GM12878 (cell line): ENCODE measurements at regions not wholly inside any gene's neighbourhood (a gene's known extent, or its start where the extent isn't known, plus 50 kb on each side); places are given as distances from the start of the nearest gene placed in this dataset.

Experiments used
- ATAC-seq: fragments of 200-7000 bp; cut with Tn5 transposase; 3 replicates; pipeline ENCODE4 v1.9.1; 2020; ENCODE audit warnings: mild to moderate bottlenecking, moderate library complexity
- BruUV-seq: library from RNA; stranded (reverse); fragments of 400-500 nt; replicated peaks from 2 replicates; lab custom pipeline; 2021; lab: Mats Ljungman, UMichigan
- CTCF ChIA-PET: fragments of 300-600 bp; sonication (Branson Sonifier 250); formaldehyde crosslinking; extraction: SDS; loops from one replicate; lab custom pipeline; 2021; ENCODE audit warnings: inconsistent platforms; lab: Yijun Ruan, JAX
- POLR2A ChIA-PET: fragments of 350-600 bp; formaldehyde crosslinking; extraction: SDS; loops from one replicate; lab custom pipeline; 2021; ENCODE audit warnings: inconsistent platforms; lab: Charles Lee
- RAD21 ChIA-PET: fragments of 300-600 bp; sonication (Branson Sonifier 250); formaldehyde crosslinking; loops from one replicate; lab custom pipeline; 2023; ENCODE audit warnings: antibody characterized with exemption; ENCODE audit not compliant: unreplicated experiment; lab: Charles Lee
- SMC1A ChIA-PET: fragments of 300-600 bp; sonication (Branson Sonifier 250); formaldehyde crosslinking; loops from one replicate; lab custom pipeline; 2023; ENCODE audit not compliant: unreplicated experiment, uncharacterized antibody; lab: Charles Lee
- DNase-seq: peaks from one replicate; pipeline ENCODE4 v3.0.0-alpha.2; 2011; ENCODE audit warnings: low read depth, low spot score
- FAIRE-seq: peaks from 3 replicates; lab custom pipeline; 2011; peaks lifted over from hg19 to GRCh38; lab: Jason Lieb, UNC
- H2AFZ ChIP-seq: 2 replicates; pipeline ENCODE4 v1.6.0; 2011; ENCODE audit warnings: low read depth, low read length, control low read depth; ENCODE audit not compliant: control insufficient read depth
- H3K27ac ChIP-seq: 2 replicates; pipeline ENCODE4 v1.5.1; 2011; ENCODE audit warnings: control low read depth; ENCODE audit not compliant: control insufficient read depth, insufficient read depth
- H3K27me3 ChIP-seq, 2 experiments: replicated peaks in 1 of 2; 2 replicates each; pipeline versions ENCODE4 v1.6.0 to v1.6.1; 2011; ENCODE audit warnings: low read length in 1 of 2; ENCODE audit not compliant: control insufficient read depth in 2 of 2, insufficient read depth in 2 of 2
- H3K36me3 ChIP-seq, 2 experiments: 2 replicates each; pipeline ENCODE4 v1.5.1; 2011; ENCODE audit warnings: low read length in 1 of 2; ENCODE audit not compliant: control insufficient read depth in 2 of 2, insufficient read depth in 2 of 2
- H3K4me1 ChIP-seq: 2 replicates; pipeline ENCODE4 v1.6.1; 2011; ENCODE audit warnings: mild to moderate bottlenecking, low read length, moderate library complexity, mixed read lengths; ENCODE audit not compliant: control insufficient read depth, insufficient read depth
- H3K4me2 ChIP-seq: 2 replicates; pipeline ENCODE4 v1.6.0; 2011; ENCODE audit warnings: control low read depth; ENCODE audit not compliant: control insufficient read depth, insufficient read depth
- H3K4me3 ChIP-seq: fragments of 200-600 bp; sonication (generic); 2 replicates; pipeline ENCODE4 v1.5.1; 2016
- H3K79me2 ChIP-seq: 2 replicates; pipeline ENCODE4 v1.6.0; 2011; ENCODE audit warnings: low read length; ENCODE audit not compliant: control insufficient read depth, insufficient read depth
- H3K9ac ChIP-seq: 2 replicates; pipeline ENCODE4 v1.8.0; 2011; ENCODE audit warnings: low read length, control low read depth, mixed read lengths; ENCODE audit not compliant: control insufficient read depth, insufficient read depth
- H3K9me3 ChIP-seq: replicated peaks from 3 replicates; pipeline ENCODE4 v1.5.1; 2011; ENCODE audit warnings: mild to moderate bottlenecking, low read length; ENCODE audit not compliant: control insufficient read depth, insufficient read depth
- H4K20me1 ChIP-seq: 2 replicates; pipeline ENCODE4 v1.6.0; 2011; ENCODE audit not compliant: control insufficient read depth, insufficient read depth
- ATF7 ChIP-seq: fragments of 450-650 bp; IDR thresholded peaks from 2 replicates; pipeline ENCODE4 v1.6.1; 2016; ENCODE audit warnings: low read depth, mild to moderate bottlenecking
- BCL11A ChIP-seq: IDR thresholded peaks from 2 replicates; pipeline ENCODE4 v1.6.1; 2011; ENCODE audit warnings: low read depth, low read length
- BMI1 ChIP-seq: fragments of 450-650 bp; IDR thresholded peaks from 2 replicates; pipeline ENCODE4 v1.6.1; 2016; ENCODE audit warnings: mild to moderate bottlenecking, moderate library complexity, borderline replicate concordance
- CREB1 ChIP-seq: IDR thresholded peaks from 2 replicates; pipeline ENCODE4 v1.6.1; 2012; ENCODE audit warnings: low read depth, mild to moderate bottlenecking, inconsistent platforms
- CREM ChIP-seq: IDR thresholded peaks from 2 replicates; pipeline ENCODE4 v1.6.1; 2014; ENCODE audit warnings: antibody characterized with exemption, low read depth
- EED ChIP-seq: sonication (generic); IDR thresholded peaks from 2 replicates; pipeline ENCODE4 v1.6.1; 2016; ENCODE audit warnings: antibody characterized with exemption, low read depth
- HDAC6 ChIP-seq: fragments of 200-600 bp; sonication (generic); IDR thresholded peaks from one replicate; pipeline ENCODE4 v1.8.0; 2017; ENCODE audit warnings: antibody characterized with exemption; ENCODE audit not compliant: unreplicated experiment
- MAX ChIP-seq: IDR thresholded peaks from 2 replicates; pipeline ENCODE4 v1.6.1; 2012; ENCODE audit warnings: low read depth, low read length, improper control_type of control experiment
- MEF2B ChIP-seq: fragments of 450-650 bp; IDR thresholded peaks from 2 replicates; pipeline ENCODE4 v1.6.1; 2018; ENCODE audit warnings: mild to moderate bottlenecking, moderate library complexity; ENCODE audit not compliant: partially characterized antibody, poor library complexity, severe bottlenecking
- PAX8 ChIP-seq: fragments of 450-650 bp; IDR thresholded peaks from 2 replicates; pipeline ENCODE4 v1.6.1; 2017; ENCODE audit warnings: mild to moderate bottlenecking, moderate library complexity
- PKNOX1 ChIP-seq: fragments of 450-650 bp; IDR thresholded peaks from 2 replicates; pipeline ENCODE4 v1.6.1; 2016; ENCODE audit warnings: mild to moderate bottlenecking
- RAD21 ChIP-seq: IDR thresholded peaks from 2 replicates; pipeline ENCODE4 v1.6.1; 2011; ENCODE audit warnings: mild to moderate bottlenecking, low read depth, low read length, moderate library complexity; ENCODE audit not compliant: insufficient read depth
- RELB ChIP-seq: fragments of 450-650 bp; IDR thresholded peaks from 2 replicates; pipeline ENCODE4 v1.6.1; 2017; ENCODE audit warnings: low read depth, mild to moderate bottlenecking, moderate library complexity
- SRF ChIP-seq, 2 experiments: IDR thresholded peaks; 2 replicates each; pipeline ENCODE4 v1.6.1; 2011; ENCODE audit warnings: low read depth in 2 of 2, low read length in 2 of 2, mild to moderate bottlenecking in 1 of 2, moderate library complexity in 1 of 2
- YY1 ChIP-seq: IDR thresholded peaks from 2 replicates; pipeline ENCODE4 v1.6.1; 2011; ENCODE audit warnings: low read depth, mild to moderate bottlenecking, low read length
- ZBTB40 ChIP-seq: fragments of 450-650 bp; IDR thresholded peaks from 2 replicates; pipeline ENCODE4 v1.6.1; 2016; ENCODE audit warnings: mild to moderate bottlenecking, moderate library complexity, borderline replicate concordance
- ZNF217 ChIP-seq: fragments of 450-650 bp; IDR thresholded peaks from 2 replicates; pipeline ENCODE4 v1.6.1; 2017; ENCODE audit warnings: antibody characterized with exemption, mild to moderate bottlenecking
- ZNF24 ChIP-seq: fragments of 450-650 bp; IDR thresholded peaks from 2 replicates; pipeline ENCODE4 v1.6.1; 2017; ENCODE audit warnings: antibody characterized with exemption, mild to moderate bottlenecking
- ZNF384 ChIP-seq: IDR thresholded peaks from 2 replicates; pipeline ENCODE4 v1.6.1; 2012; ENCODE audit warnings: low read depth, mild to moderate bottlenecking, low read length, improper control_type of control experiment, borderline replicate concordance
- WGBS: methylation state at CpG from one replicate; pipeline ENCODE4 v1.1.6; 2016; ENCODE audit warnings: low lambda C conversion rate; ENCODE audit not compliant: insufficient replicate concordance, insufficient coverage; ENCODE audit errors: missing lambda C conversion rate; 5-methylcytosine and 5-hydroxymethylcytosine counted together
- in situ Hi-C: fragments of 300-500 bp; cut with MboI; formaldehyde crosslinking; loops from 9 replicates; pipeline ENCODE4 v1.14.3; 2018; ENCODE audit warnings: mixed read lengths
- intact Hi-C: fragments of 100-400 bp; cut with micrococcal nuclease; formaldehyde crosslinking; loops from one replicate; pipeline ENCODE4 v1.14.2; 2022; ENCODE audit not compliant: unreplicated experiment

- peak; percentile 52 for DNase-seq
- peak; percentile 49 for FAIRE-seq
- SMC1A ChIA-PET, result interaction anchor here (1.0 to 1.2 kb wide), 2 partner anchors 14 to 24 kb away, joined by 3 to 6 read pairs; no protein-coding TSS in a partner anchor
- no peaks in the 10 kb centered on the region for H3K36me3 ChIP-seq
- peak overlapping the region; percentile 26 for H2AFZ ChIP-seq
- H3K4me1 ChIP-seq, result peaks cover 24% of the 10 kb centered on the region
- H3K4me2 ChIP-seq, result peak overlapping the region; percentile 56
- H3K9ac ChIP-seq, result no peak overlapping the region; the same call in 1 of the 2 replicates
- H3K79me2 ChIP-seq, result no peaks in the 10 kb centered on the region
- in situ Hi-C loops (no loop called here), intact Hi-C loops (loop anchor here (5.0 to 10.0 kb wide), 2 partner anchors 37 to 264 kb away; partner anchors contain the start of gene DSG2)
- RAD21 ChIA-PET, result interaction anchor here (1.2 kb wide), 1 partner anchor 15 kb away, joined by 4 read pairs; no protein-coding TSS in a partner anchor
- POLR2A ChIA-PET, result no interaction called here
- peak; percentile 91 for ATAC-seq
- no peaks in the 10 kb centered on the region; the same call in 2 of the 3 replicates for H3K9me3 ChIP-seq
- H3K27ac ChIP-seq, result peak overlapping the region; percentile 72
- H4K20me1 ChIP-seq, result no peaks in the 10 kb centered on the region
- CTCF ChIA-PET, result interaction anchor here (1.3 kb wide), 1 partner anchor 11 kb away, joined by 5 read pairs; no protein-coding TSS in a partner anchor
- no peaks in the 10 kb centered on the region for H3K27me3 ChIP-seq
- WGBS, result 5% methylated on average over 3 of the region's 3 CpGs
- no TSS peak for BruUV-seq
- no peak overlapping the region for H3K4me3 ChIP-seq
- no peak for TF ChIP-seq ZNF384
- no peak for TF ChIP-seq SRF (IDR thresholded peaks at IDR 0.05; ENCODE audit: low read depth in 2 of 2, low read length in 2 of 2)
- TF ChIP-seq HDAC6, result no peak
- peak; percentile 63 for TF ChIP-seq ZNF24
- peak; percentile 10; the same call in 1 of the 2 replicates for TF ChIP-seq RAD21
- TF ChIP-seq BCL11A, result peak; percentile 68; the same call in 1 of the 2 replicates
- no peak for TF ChIP-seq ZNF217
- TF ChIP-seq MEF2B, result peak; percentile 14
- no peak for TF ChIP-seq PAX8
- TF ChIP-seq ZBTB40, result no peak
- TF ChIP-seq YY1, result no peak
- TF ChIP-seq RELB, result peak; percentile 42; the same call in 1 of the 2 replicates
- TF ChIP-seq ATF7, result peak; percentile 68
- peak; percentile 77 for TF ChIP-seq CREM
- TF ChIP-seq BMI1, result peak; percentile 36; the same call in 1 of the 2 replicates
- peak; percentile 65 for TF ChIP-seq CREB1
- TF ChIP-seq PKNOX1, result 0 out of 2 replicates have a peak, but pooled peaks have one; percentile 6
- peak; percentile 26; the same call in 1 of the 2 replicates for TF ChIP-seq EED
- TF ChIP-seq MAX, result no peak
Observed at GRCh38 chr18:31230495-31230894, 67.8 kb upstream of the DSC1 start.
